GM23248 (cell line): ENCODE measurements at regions not wholly inside any gene's neighbourhood (a gene's known extent, or its start where the extent isn't known, plus 50 kb on each side); places are given as distances from the start of the nearest gene placed in this dataset.

Experiments used
- EZH2 ChIP-seq: fragments of 200-600 bp; sonication (generic); IDR thresholded peaks from 2 replicates; pipeline ENCODE4 v1.6.1; 2018; ENCODE audit warnings: antibody characterized with exemption, mild to moderate bottlenecking; ENCODE audit not compliant: insufficient read depth, poor library complexity, severe bottlenecking
- EZH2phosphoT487 ChIP-seq: fragments of 200-600 bp; sonication (generic); IDR thresholded peaks from 2 replicates; pipeline ENCODE4 v1.6.1; 2018; ENCODE audit warnings: antibody characterized with exemption, moderate library complexity, mild to moderate bottlenecking, low read depth; ENCODE audit not compliant: insufficient read depth

GRCh38 chr3:73134034-73134433, 72.6 kb downstream of the EBLN2 start:
- no peak for TF ChIP-seq EZH2
- TF ChIP-seq EZH2phosphoT487 = no peak
